GM12878 (cell line): ENCODE measurements at regions not wholly inside any gene's neighbourhood (a gene's known extent, or its start where the extent isn't known, plus 50 kb on each side); places are given as distances from the start of the nearest gene placed in this dataset.

Source experiments
- ATAC-seq: fragments of 200-7000 bp; cut with Tn5 transposase; 3 replicates; pipeline ENCODE4 v1.9.1; 2020; ENCODE audit warnings: mild to moderate bottlenecking, moderate library complexity
- BruUV-seq: library from RNA; stranded (reverse); fragments of 400-500 nt; replicated peaks from 2 replicates; lab custom pipeline; 2021; lab: Mats Ljungman, UMichigan
- CTCF ChIA-PET: fragments of 300-600 bp; sonication (Branson Sonifier 250); formaldehyde crosslinking; extraction: SDS; loops from one replicate; lab custom pipeline; 2021; ENCODE audit warnings: inconsistent platforms; lab: Yijun Ruan, JAX
- POLR2A ChIA-PET: fragments of 350-600 bp; formaldehyde crosslinking; extraction: SDS; loops from one replicate; lab custom pipeline; 2021; ENCODE audit warnings: inconsistent platforms; lab: Charles Lee
- RAD21 ChIA-PET: fragments of 300-600 bp; sonication (Branson Sonifier 250); formaldehyde crosslinking; loops from one replicate; lab custom pipeline; 2023; ENCODE audit warnings: antibody characterized with exemption; ENCODE audit not compliant: unreplicated experiment; lab: Charles Lee
- SMC1A ChIA-PET: fragments of 300-600 bp; sonication (Branson Sonifier 250); formaldehyde crosslinking; loops from one replicate; lab custom pipeline; 2023; ENCODE audit not compliant: unreplicated experiment, uncharacterized antibody; lab: Charles Lee
- DNase-seq: peaks from one replicate; pipeline ENCODE4 v3.0.0-alpha.2; 2011; ENCODE audit warnings: low read depth, low spot score
- FAIRE-seq: peaks from 3 replicates; lab custom pipeline; 2011; peaks lifted over from hg19 to GRCh38; lab: Jason Lieb, UNC
- H2AFZ ChIP-seq: 2 replicates; pipeline ENCODE4 v1.6.0; 2011; ENCODE audit warnings: low read depth, low read length, control low read depth; ENCODE audit not compliant: control insufficient read depth
- H3K27ac ChIP-seq: 2 replicates; pipeline ENCODE4 v1.5.1; 2011; ENCODE audit warnings: control low read depth; ENCODE audit not compliant: control insufficient read depth, insufficient read depth
- H3K27me3 ChIP-seq, 2 experiments: replicated peaks in 1 of 2; 2 replicates each; pipeline versions ENCODE4 v1.6.0 to v1.6.1; 2011; ENCODE audit warnings: low read length in 1 of 2; ENCODE audit not compliant: control insufficient read depth in 2 of 2, insufficient read depth in 2 of 2
- H3K36me3 ChIP-seq, 2 experiments: 2 replicates each; pipeline ENCODE4 v1.5.1; 2011; ENCODE audit warnings: low read length in 1 of 2; ENCODE audit not compliant: control insufficient read depth in 2 of 2, insufficient read depth in 2 of 2
- H3K4me1 ChIP-seq: 2 replicates; pipeline ENCODE4 v1.6.1; 2011; ENCODE audit warnings: mild to moderate bottlenecking, low read length, moderate library complexity, mixed read lengths; ENCODE audit not compliant: control insufficient read depth, insufficient read depth
- H3K4me2 ChIP-seq: 2 replicates; pipeline ENCODE4 v1.6.0; 2011; ENCODE audit warnings: control low read depth; ENCODE audit not compliant: control insufficient read depth, insufficient read depth
- H3K4me3 ChIP-seq: fragments of 200-600 bp; sonication (generic); 2 replicates; pipeline ENCODE4 v1.5.1; 2016
- H3K79me2 ChIP-seq: 2 replicates; pipeline ENCODE4 v1.6.0; 2011; ENCODE audit warnings: low read length; ENCODE audit not compliant: control insufficient read depth, insufficient read depth
- H3K9ac ChIP-seq: 2 replicates; pipeline ENCODE4 v1.8.0; 2011; ENCODE audit warnings: low read length, control low read depth, mixed read lengths; ENCODE audit not compliant: control insufficient read depth, insufficient read depth
- H3K9me3 ChIP-seq: replicated peaks from 3 replicates; pipeline ENCODE4 v1.5.1; 2011; ENCODE audit warnings: mild to moderate bottlenecking, low read length; ENCODE audit not compliant: control insufficient read depth, insufficient read depth
- H4K20me1 ChIP-seq: 2 replicates; pipeline ENCODE4 v1.6.0; 2011; ENCODE audit not compliant: control insufficient read depth, insufficient read depth
- BCL3 ChIP-seq: IDR thresholded peaks from 2 replicates; pipeline ENCODE4 v1.6.1; 2011; ENCODE audit warnings: borderline replicate concordance, low read depth, mild to moderate bottlenecking, moderate library complexity, low read length; ENCODE audit not compliant: insufficient read depth, poor library complexity, severe bottlenecking
- CBFB ChIP-seq: IDR thresholded peaks from 2 replicates; pipeline ENCODE4 v1.6.1; 2016; ENCODE audit warnings: antibody characterized with exemption, low read depth
- CTCF ChIP-seq, 3 experiments: IDR thresholded peaks in 2 of 3; conservative IDR thresholded peaks in 1 of 3; 2 replicates each; pipeline ENCODE4 v1.5.1; 2011; ENCODE audit warnings: low read depth in 3 of 3, low read length in 3 of 3, mild to moderate bottlenecking in 3 of 3, control low read depth in 2 of 3, moderate library complexity in 2 of 3, inconsistent platforms in 1 of 3, mixed read lengths in 1 of 3; ENCODE audit not compliant: control insufficient read depth in 2 of 3, insufficient read depth in 1 of 3; ENCODE audit errors: extremely low read depth in 1 of 3
- DPF2 ChIP-seq: fragments of 450-650 bp; IDR thresholded peaks from 2 replicates; pipeline ENCODE4 v1.6.1; 2017; ENCODE audit warnings: mild to moderate bottlenecking
- EZH2 ChIP-seq: IDR thresholded peaks from 2 replicates; pipeline ENCODE4 v1.6.1; 2012; ENCODE audit warnings: low read depth, mild to moderate bottlenecking, control low read depth, inconsistent platforms, low read length, borderline replicate concordance; ENCODE audit not compliant: control insufficient read depth
- IRF4 ChIP-seq: IDR thresholded peaks from 2 replicates; pipeline ENCODE4 v1.6.1; 2011; ENCODE audit warnings: low read depth, low read length
- MXI1 ChIP-seq: fragments of 150-350 bp; IDR thresholded peaks from 2 replicates; pipeline ENCODE4 v1.6.1; 2011; ENCODE audit warnings: low read depth, mild to moderate bottlenecking, inconsistent platforms, low read length, improper control_type of control experiment
- NRF1 ChIP-seq: conservative IDR thresholded peaks from 2 replicates; pipeline ENCODE4 v1.6.1; 2011; ENCODE audit warnings: mild to moderate bottlenecking, low read depth, low read length, improper control_type of control experiment
- PAX5 ChIP-seq: IDR thresholded peaks from 2 replicates; pipeline ENCODE4 v1.6.1; 2011; ENCODE audit warnings: low read depth, low read length, borderline replicate concordance
- RUNX3 ChIP-seq: IDR thresholded peaks from 2 replicates; pipeline ENCODE4 v1.6.1; 2012; ENCODE audit warnings: low read length, inconsistent platforms
- SMAD5 ChIP-seq: IDR thresholded peaks from 2 replicates; pipeline ENCODE4 v1.6.1; 2016; ENCODE audit warnings: antibody characterized with exemption, low read depth
- TCF7 ChIP-seq: IDR thresholded peaks from 2 replicates; pipeline ENCODE4 v1.6.1; 2014; ENCODE audit warnings: antibody characterized with exemption, borderline replicate concordance
- ZBTB11 ChIP-seq: fragments of 450-650 bp; formaldehyde crosslinking; IDR thresholded peaks from 2 replicates; pipeline ENCODE4 v1.5.0; 2022; ENCODE audit warnings: mild to moderate bottlenecking, missing genetic modification characterization
- ZNF217 ChIP-seq: fragments of 450-650 bp; IDR thresholded peaks from 2 replicates; pipeline ENCODE4 v1.6.1; 2017; ENCODE audit warnings: antibody characterized with exemption, mild to moderate bottlenecking
- ZNF274 ChIP-seq: IDR thresholded peaks from one replicate; pipeline ENCODE4 v1.8.0; 2011; ENCODE audit not compliant: insufficient read length, insufficient read depth
- ZSCAN29 ChIP-seq: fragments of 450-650 bp; IDR thresholded peaks from 2 replicates; pipeline ENCODE4 v1.6.1; 2017; ENCODE audit warnings: mild to moderate bottlenecking, moderate library complexity
- WGBS: methylation state at CpG from one replicate; pipeline ENCODE4 v1.1.6; 2016; ENCODE audit warnings: low lambda C conversion rate; ENCODE audit not compliant: insufficient replicate concordance, insufficient coverage; ENCODE audit errors: missing lambda C conversion rate; 5-methylcytosine and 5-hydroxymethylcytosine counted together
- in situ Hi-C: fragments of 300-500 bp; cut with MboI; formaldehyde crosslinking; loops from 9 replicates; pipeline ENCODE4 v1.14.3; 2018; ENCODE audit warnings: mixed read lengths
- intact Hi-C: fragments of 100-400 bp; cut with micrococcal nuclease; formaldehyde crosslinking; loops from one replicate; pipeline ENCODE4 v1.14.2; 2022; ENCODE audit not compliant: unreplicated experiment

GRCh38 chr6:134495203-134495889 is 177.4 kb upstream of the SGK1 start:
- ATAC-seq = no peak
- ChIA-PET CTCF (interaction anchor here (0.6 kb wide), 2 partner anchors 272 to 1298 kb away, joined by 3 to 5 read pairs; no protein-coding TSS in a partner anchor), SMC1A (interaction anchor here (0.8 kb wide), 1 partner anchor 10 kb away, joined by 3 read pairs; no protein-coding TSS in a partner anchor), POLR2A (no interaction called here), RAD21 (no interaction called here)
- H3K4me1 ChIP-seq = no peaks in the 10 kb centered on the region
- no peak overlapping the region for H3K27ac ChIP-seq
- H3K79me2 ChIP-seq = no peaks in the 10 kb centered on the region
- no peaks in the 10 kb centered on the region; a peak in 1 of 4 replicates for H3K27me3 ChIP-seq
- H3K9ac ChIP-seq = no peak overlapping the region
- no peaks in the 10 kb centered on the region for H4K20me1 ChIP-seq
- intact Hi-C loops = no loop called here
- H3K9me3 ChIP-seq = no peaks in the 10 kb centered on the region
- no peak overlapping the region for H3K4me3 ChIP-seq
- in situ Hi-C loops = no loop called here
- no peak for FAIRE-seq
- WGBS = 0% methylated on average over 1 of the region's 1 CpG
- no peak overlapping the region for H3K4me2 ChIP-seq
- no peak for DNase-seq
- no peak overlapping the region for H2AFZ ChIP-seq
- no TSS peak for BruUV-seq
- no peaks in the 10 kb centered on the region for H3K36me3 ChIP-seq
- TF ChIP-seq IRF4 (no peak), TCF7 (no peak), SMAD5 (no peak), CBFB (no peak), ZBTB11 (CRISPR knock-in tag) (no peak), CTCF (IDR thresholded peaks at IDR 0.05 in 2 of 3, conservative IDR thresholded peaks at IDR 0.05 in 1 of 3; ENCODE audit: control insufficient read depth in 2 of 3, extremely low read depth in 1 of 3, insufficient read depth in 1 of 3, low read depth in 3 of 3, low read length in 3 of 3) (no peak), NRF1 (no peak), MXI1 (no peak), EZH2 (no peak), BCL3 (no peak), PAX5 (no peak), ZSCAN29 (no peak), ZNF217 (no peak), ZNF274 (no peak), DPF2 (no peak), RUNX3 (no peak)
